SH-SY5Y (cell line): ENCODE measurements at regions not wholly inside any gene's neighbourhood (a gene's known extent, or its start where the extent isn't known, plus 50 kb on each side); places are given as distances from the start of the nearest gene placed in this dataset.

Experiments
- GATA2 ChIP-seq: IDR thresholded peaks from 2 replicates; pipeline ENCODE4 v1.6.1; 2011; ENCODE audit warnings: mild to moderate bottlenecking, low read depth, low read length
- GATA3 ChIP-seq: IDR thresholded peaks from 2 replicates; pipeline ENCODE4 v1.6.1; 2011; ENCODE audit warnings: low read depth, mild to moderate bottlenecking, low read length, moderate library complexity

GRCh38 chr21:28345934-28346333 is 646.7 kb downstream of the LTN1 start:
- TF ChIP-seq GATA2 (no peak), GATA3 (no peak)

GRCh38 chr21:28344985-28345384 is 647.7 kb downstream of the LTN1 start:
- no peak for TF ChIP-seq GATA2
- no peak for TF ChIP-seq GATA3

GRCh38 chr21:28342212-28342810 is 650.4 kb downstream of the LTN1 start:
- no peak for TF ChIP-seq GATA2
- no peak for TF ChIP-seq GATA3

GRCh38 chr21:28339403-28339802 is 653.3 kb downstream of the LTN1 start:
- no peak for TF ChIP-seq GATA2
- TF ChIP-seq GATA3: no peak

GRCh38 chr21:28338701-28339305 is 653.9 kb downstream of the LTN1 start:
- TF ChIP-seq GATA2: no peak
- TF ChIP-seq GATA3: no peak

GRCh38 chr21:28337315-28337714 is 655.4 kb downstream of the LTN1 start:
- TF ChIP-seq GATA2 (no peak), GATA3 (no peak)

GRCh38 chr21:28336314-28336713 is 656.4 kb downstream of the LTN1 start:
- TF ChIP-seq GATA2: no peak
- no peak for TF ChIP-seq GATA3

- no peak for TF ChIP-seq GATA3
- TF ChIP-seq GATA2: no peak
Measured at GRCh38 chr21:28334407-28334806, 658.3 kb downstream of the LTN1 start.

- TF ChIP-seq GATA3 (no peak), GATA2 (no peak)
Measured at GRCh38 chr21:28333578-28334075, 659.0 kb downstream of the LTN1 start.

- no peak for TF ChIP-seq GATA2
- no peak for TF ChIP-seq GATA3
Measured at GRCh38 chr21:28332796-28333195, 659.9 kb downstream of the LTN1 start.

- TF ChIP-seq GATA3 (no peak), GATA2 (no peak)
Measured at GRCh38 chr21:28325618-28326017, 667.1 kb downstream of the LTN1 start.

GRCh38 chr21:28324690-28325089 is 668.0 kb downstream of the LTN1 start:
- TF ChIP-seq GATA2: no peak
- TF ChIP-seq GATA3: no peak

- TF ChIP-seq GATA2: no peak
- no peak for TF ChIP-seq GATA3
Measured at GRCh38 chr21:28317177-28317950, 675.3 kb downstream of the LTN1 start.

- TF ChIP-seq GATA2: no peak
- TF ChIP-seq GATA3: no peak
Measured at GRCh38 chr21:28311411-28312190, 681.1 kb downstream of the LTN1 start.
